HEK293T (cell line): ENCODE measurements at regions not wholly inside any gene's neighbourhood (a gene's known extent, or its start where the extent isn't known, plus 50 kb on each side); places are given as distances from the start of the nearest gene placed in this dataset.

Experiments
- CTCF ChIA-PET: fragments of 350-600 bp; formaldehyde crosslinking; extraction: SDS; loops from one replicate; lab custom pipeline; 2021; ENCODE audit warnings: antibody characterized with exemption, inconsistent platforms; lab: Yijun Ruan, JAX
- POLR2A ChIA-PET: fragments of 350-600 bp; formaldehyde crosslinking; extraction: SDS; loops from one replicate; lab custom pipeline; 2020; ENCODE audit warnings: antibody characterized with exemption, inconsistent platforms; lab: Yijun Ruan, JAX
- DNase-seq: peaks from one replicate; pipeline ENCODE4 v3.0.0; 2012; ENCODE audit warnings: mixed read lengths; ENCODE audit errors: extremely low spot score
- ARNT ChIP-seq: fragments of 450-650 bp; IDR thresholded peaks from 2 replicates; pipeline ENCODE4 v1.6.1; 2017; ENCODE audit warnings: mild to moderate bottlenecking
- BHLHE40 ChIP-seq: fragments of 450-650 bp; IDR thresholded peaks from 2 replicates; pipeline ENCODE4 v1.6.1; 2016; ENCODE audit warnings: mild to moderate bottlenecking, moderate library complexity, borderline replicate concordance
- CTBP1 ChIP-seq: fragments of 450-650 bp; IDR thresholded peaks from 2 replicates; pipeline ENCODE4 v1.6.1; 2016; ENCODE audit warnings: borderline replicate concordance
- ELF4 ChIP-seq: fragments of 450-650 bp; IDR thresholded peaks from 2 replicates; pipeline ENCODE4 v1.6.1; 2017; ENCODE audit warnings: antibody characterized with exemption
- FOXA1 ChIP-seq: fragments of 450-650 bp; IDR thresholded peaks from 2 replicates; pipeline ENCODE4 v1.6.1; 2016; ENCODE audit warnings: mild to moderate bottlenecking
- FOXK2 ChIP-seq: fragments of 450-650 bp; IDR thresholded peaks from 2 replicates; pipeline ENCODE4 v1.6.1; 2016; ENCODE audit warnings: mild to moderate bottlenecking
- FOXM1 ChIP-seq: fragments of 450-650 bp; IDR thresholded peaks from 2 replicates; pipeline ENCODE4 v1.6.1; 2017; ENCODE audit warnings: mild to moderate bottlenecking, borderline replicate concordance
- HDGF ChIP-seq: fragments of 450-650 bp; IDR thresholded peaks from 2 replicates; pipeline ENCODE4 v1.6.1; 2017; ENCODE audit warnings: antibody characterized with exemption, borderline replicate concordance
- L3MBTL2 ChIP-seq: fragments of 450-650 bp; conservative IDR thresholded peaks from 2 replicates; pipeline ENCODE4 v1.6.1; 2016; ENCODE audit warnings: mild to moderate bottlenecking
- LEF1 ChIP-seq: fragments of 450-650 bp; IDR thresholded peaks from 2 replicates; pipeline ENCODE4 v1.6.1; 2017; ENCODE audit warnings: mild to moderate bottlenecking, borderline replicate concordance
- NFRKB ChIP-seq: fragments of 450-650 bp; IDR thresholded peaks from 2 replicates; pipeline ENCODE4 v1.6.1; 2016; ENCODE audit warnings: mild to moderate bottlenecking, moderate library complexity
- PKNOX1 ChIP-seq: fragments of 450-650 bp; IDR thresholded peaks from 2 replicates; pipeline ENCODE4 v1.6.1; 2016
- SP1 ChIP-seq: fragments of 450-650 bp; IDR thresholded peaks from 2 replicates; pipeline ENCODE4 v1.6.1; 2017
- SUZ12 ChIP-seq: fragments of 450-650 bp; IDR thresholded peaks from 2 replicates; pipeline ENCODE4 v1.6.1; 2016; ENCODE audit warnings: mild to moderate bottlenecking
- TARDBP ChIP-seq: fragments of 450-650 bp; IDR thresholded peaks from 2 replicates; pipeline ENCODE4 v1.6.1; 2016
- ZNF384 ChIP-seq: fragments of 450-650 bp; IDR thresholded peaks from 2 replicates; pipeline ENCODE4 v1.6.1; 2016

GRCh38 chr16:9408297-9408878, 316.9 kb downstream of the HAPSTR1 start:
- ChIA-PET POLR2A (no interaction called here), CTCF (no interaction called here)
- DNase-seq: no peak
- TF ChIP-seq PKNOX1: no peak
- no peak for TF ChIP-seq BHLHE40
- no peak for TF ChIP-seq FOXK2
- TF ChIP-seq ZNF384: no peak
- no peak for TF ChIP-seq FOXM1
- no peak for TF ChIP-seq ARNT
- TF ChIP-seq ELF4: no peak
- no peak for TF ChIP-seq L3MBTL2
- TF ChIP-seq NFRKB: no peak
- TF ChIP-seq FOXA1: no peak
- TF ChIP-seq HDGF: no peak
- TF ChIP-seq LEF1: no peak

- POLR2A ChIA-PET: no interaction called here
- TF ChIP-seq BHLHE40 (no peak), ARNT (no peak), LEF1 (no peak)
- no peak for DNase-seq
- CTCF ChIA-PET: interaction anchor here (0.6 kb wide), 1 partner anchor 10 kb away, joined by 3 read pairs; no protein-coding TSS in a partner anchor
Observed at GRCh38 chr16:9409560-9410493, 318.4 kb downstream of the HAPSTR1 start.

- TF ChIP-seq SUZ12 (no peak), BHLHE40 (no peak), TARDBP (no peak), ARNT (no peak), PKNOX1 (no peak), NFRKB (no peak), ZNF384 (no peak), LEF1 (no peak), ELF4 (no peak), FOXA1 (no peak), L3MBTL2 (no peak), FOXM1 (no peak), CTBP1 (no peak), HDGF (no peak), FOXK2 (no peak)
- CTCF ChIA-PET: no interaction called here
Observed at GRCh38 chr16:9411426-9411825, 320.0 kb downstream of the HAPSTR1 start.

GRCh38 chr16:9412031-9412914, 320.8 kb downstream of the HAPSTR1 start:
- no peak for DNase-seq
- ChIA-PET CTCF (no interaction called here), POLR2A (no interaction called here)
- TF ChIP-seq PKNOX1 (no peak), SP1 (no peak), ELF4 (no peak)

More at GRCh38 chr16:9411426-9411825, 320.0 kb downstream of the HAPSTR1 start:
- POLR2A ChIA-PET: no interaction called here
- no peak for DNase-seq

GRCh38 chr16:9412915-9413264, 321.4 kb downstream of the HAPSTR1 start:
- no peak for DNase-seq
- TF ChIP-seq FOXM1: no peak
- no peak for TF ChIP-seq FOXK2
- no peak for TF ChIP-seq ARNT
- no peak for TF ChIP-seq L3MBTL2
- no peak for TF ChIP-seq TARDBP
- no peak for TF ChIP-seq LEF1
- no peak for TF ChIP-seq NFRKB
- CTCF ChIA-PET: no interaction called here
- POLR2A ChIA-PET: no interaction called here

- ChIA-PET POLR2A (no interaction called here), CTCF (no interaction called here)
- no peak for DNase-seq
- TF ChIP-seq HDGF (no peak), CTBP1 (no peak), BHLHE40 (no peak), FOXK2 (no peak), FOXA1 (no peak), FOXM1 (no peak), SP1 (no peak), SUZ12 (no peak), PKNOX1 (no peak), ELF4 (no peak), TARDBP (no peak), LEF1 (no peak), NFRKB (no peak), ARNT (no peak), L3MBTL2 (no peak), ZNF384 (no peak)
Observed at GRCh38 chr16:9415545-9415944, 324.1 kb downstream of the HAPSTR1 start.
